ENCODE measurements at regions not wholly inside any gene's neighbourhood (a gene's known extent, or its start where the extent isn't known, plus 50 kb on each side); places are given as distances from the start of the nearest gene placed in this dataset.

DNA sequence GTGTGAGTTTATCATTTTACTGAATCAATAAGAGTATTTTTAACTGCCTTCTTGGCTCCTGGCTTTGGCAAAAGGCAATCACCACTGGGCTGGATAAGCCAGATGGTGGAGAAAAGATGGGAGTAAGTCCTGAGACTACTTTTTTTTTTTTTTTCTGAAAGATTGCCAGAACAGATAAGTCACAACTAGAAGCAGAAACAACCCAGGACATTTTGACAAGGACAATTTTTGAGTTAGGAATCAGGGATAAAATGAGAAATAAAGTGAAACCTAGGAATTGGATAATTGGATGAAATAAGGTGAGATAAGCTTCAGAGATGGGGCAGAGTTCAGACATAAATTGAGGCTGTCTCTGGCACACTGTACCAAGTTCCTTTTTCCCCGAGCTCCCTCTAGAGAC is 471.0 kb downstream of the KLHL13 start:
- Histone ChIP-seq H3K27me3 (replicated peaks; ENCODE audit: insufficient read depth, low read length) (no peaks in the 10 kb centered on the region), H3K4me2 (ENCODE audit: low read depth, low read length) (no peak overlapping the region), H3K9me3 (replicated peaks; ENCODE audit: insufficient read depth, low read length) (no peaks in the 10 kb centered on the region), H3K9ac (ENCODE audit: low read length) (no peak overlapping the region), H3K36me3 (replicated peaks; ENCODE audit: insufficient read depth, low read length) (no peaks in the 10 kb centered on the region), H3K79me2 (ENCODE audit: low read length) (no peaks in the 10 kb centered on the region), H4K20me1 (ENCODE audit: insufficient read depth, low read length) (no peaks in the 10 kb centered on the region), H3K4me1 (ENCODE audit: low read length) (no peaks in the 10 kb centered on the region), H3F3A (ENCODE audit: insufficient read depth, low read length) (no peaks in the 10 kb centered on the region), H3K27ac (ENCODE audit: low read length) (no peak overlapping the region), H2AFZ (ENCODE audit: low read length) (no peak overlapping the region), H3K9me2 (replicated peaks; ENCODE audit: insufficient read depth, low read length) (no peaks in the 10 kb centered on the region), H3K4me3 (ENCODE audit: low read length) (no peak overlapping the region)
- no peak for TF ChIP-seq EZH2 (optimal IDR thresholded peaks at IDR 0.05; ENCODE audit: low read depth, low read length)
- TF ChIP-seq EZH2phosphoT487 (IDR thresholded peaks at IDR 0.05; ENCODE audit: low read length): no peak
- TF ChIP-seq, protein P1, sequence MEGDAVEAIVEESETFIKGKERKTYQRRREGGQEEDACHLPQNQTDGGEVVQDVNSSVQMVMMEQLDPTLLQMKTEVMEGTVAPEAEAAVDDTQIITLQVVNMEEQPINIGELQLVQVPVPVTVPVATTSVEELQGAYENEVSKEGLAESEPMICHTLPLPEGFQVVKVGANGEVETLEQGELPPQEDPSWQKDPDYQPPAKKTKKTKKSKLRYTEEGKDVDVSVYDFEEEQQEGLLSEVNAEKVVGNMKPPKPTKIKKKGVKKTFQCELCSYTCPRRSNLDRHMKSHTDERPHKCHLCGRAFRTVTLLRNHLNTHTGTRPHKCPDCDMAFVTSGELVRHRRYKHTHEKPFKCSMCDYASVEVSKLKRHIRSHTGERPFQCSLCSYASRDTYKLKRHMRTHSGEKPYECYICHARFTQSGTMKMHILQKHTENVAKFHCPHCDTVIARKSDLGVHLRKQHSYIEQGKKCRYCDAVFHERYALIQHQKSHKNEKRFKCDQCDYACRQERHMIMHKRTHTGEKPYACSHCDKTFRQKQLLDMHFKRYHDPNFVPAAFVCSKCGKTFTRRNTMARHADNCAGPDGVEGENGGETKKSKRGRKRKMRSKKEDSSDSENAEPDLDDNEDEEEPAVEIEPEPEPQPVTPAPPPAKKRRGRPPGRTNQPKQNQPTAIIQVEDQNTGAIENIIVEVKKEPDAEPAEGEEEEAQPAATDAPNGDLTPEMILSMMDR (IDR thresholded peaks at IDR 0.05; ENCODE audit: low read length): no peak
- DNase-seq: no peak

DNA sequence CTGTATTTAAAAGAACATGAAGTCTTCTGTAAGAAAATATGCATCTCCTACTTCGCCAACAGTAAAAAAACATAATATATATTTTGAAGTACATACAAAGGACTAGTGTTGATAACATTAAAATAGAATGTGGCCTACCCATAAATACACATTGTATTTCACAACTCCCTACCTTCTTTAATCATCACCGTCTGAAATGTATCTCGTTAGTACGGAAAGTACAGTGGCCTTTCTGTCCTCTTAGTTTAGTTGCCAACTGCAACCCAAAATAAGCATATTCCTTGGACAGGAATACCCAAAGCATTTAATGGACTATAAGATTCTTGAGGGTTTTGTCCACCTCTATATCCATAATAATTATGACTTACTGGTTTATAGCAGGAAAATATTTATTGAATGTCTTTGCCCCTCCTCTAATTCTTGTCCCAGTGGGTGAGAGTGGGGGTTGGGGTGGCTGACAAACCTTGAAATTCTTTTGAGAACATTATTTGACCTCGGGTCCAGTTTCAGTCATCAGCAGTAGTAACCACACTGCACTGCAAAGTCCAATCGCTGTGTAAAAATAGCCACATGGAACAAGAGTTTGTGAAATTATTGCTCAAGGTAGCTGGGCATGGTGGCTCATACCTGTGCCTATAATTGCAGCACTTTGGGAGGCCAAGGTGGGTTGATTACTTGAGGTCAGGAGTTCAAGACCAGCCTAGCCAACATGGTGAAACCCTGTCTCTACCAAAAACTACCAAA is 474.5 kb downstream of the KLHL13 start:
- DNase-seq: no peak
- Histone ChIP-seq H3K4me1 (ENCODE audit: low read length) (no peaks in the 10 kb centered on the region), H3K9ac (ENCODE audit: low read length) (no peak overlapping the region), H3K9me3 (replicated peaks; ENCODE audit: insufficient read depth, low read length) (no peaks in the 10 kb centered on the region), H3K27ac (ENCODE audit: low read length) (no peak overlapping the region), H3K4me3 (ENCODE audit: low read length) (no peak overlapping the region), H3K36me3 (replicated peaks; ENCODE audit: insufficient read depth, low read length) (no peaks in the 10 kb centered on the region), H3K9me2 (replicated peaks; ENCODE audit: insufficient read depth, low read length) (no peaks in the 10 kb centered on the region), H3K4me2 (ENCODE audit: low read depth, low read length) (no peak overlapping the region), H2AFZ (ENCODE audit: low read length) (no peak overlapping the region), H4K20me1 (ENCODE audit: insufficient read depth, low read length) (no peaks in the 10 kb centered on the region), H3K79me2 (ENCODE audit: low read length) (no peaks in the 10 kb centered on the region), H3F3A (ENCODE audit: insufficient read depth, low read length) (no peaks in the 10 kb centered on the region), H3K27me3 (replicated peaks; ENCODE audit: insufficient read depth, low read length) (no peaks in the 10 kb centered on the region)
- TF ChIP-seq EZH2 (optimal IDR thresholded peaks at IDR 0.05; ENCODE audit: low read depth, low read length): no peak
- TF ChIP-seq, protein P1 (IDR thresholded peaks at IDR 0.05; ENCODE audit: low read length): no peak
- TF ChIP-seq EZH2phosphoT487 (IDR thresholded peaks at IDR 0.05; ENCODE audit: low read length): no peak

DNA sequence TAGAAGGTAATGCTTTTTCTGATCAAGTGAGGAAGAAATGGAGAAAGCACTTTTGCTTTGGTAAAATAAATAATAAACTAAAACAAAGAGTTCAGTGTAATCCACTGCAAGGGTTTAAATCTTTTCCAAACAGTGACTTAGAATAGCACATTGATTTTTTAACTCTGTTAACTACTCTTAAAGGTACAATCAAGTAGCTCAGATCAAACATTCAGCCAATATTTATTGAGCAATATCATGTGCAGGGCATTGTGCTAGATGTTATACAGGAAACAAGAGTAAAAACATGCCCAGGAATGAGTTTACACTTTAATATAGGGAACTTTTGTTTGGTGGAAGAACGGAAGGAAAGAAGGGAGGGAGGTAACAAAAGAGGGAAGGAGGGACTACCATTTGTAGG is 479.8 kb downstream of the KLHL13 start:
- TF ChIP-seq, protein P1 (IDR thresholded peaks at IDR 0.05; ENCODE audit: low read length): no peak
- TF ChIP-seq EZH2 (optimal IDR thresholded peaks at IDR 0.05; ENCODE audit: low read depth, low read length) (no peak), EZH2phosphoT487 (IDR thresholded peaks at IDR 0.05; ENCODE audit: low read length) (no peak)
- DNase-seq: no peak
- no peak overlapping the region for H3K27ac ChIP-seq (ENCODE audit: low read length)
- no peaks in the 10 kb centered on the region for H3K9me3 ChIP-seq (replicated peaks; ENCODE audit: insufficient read depth, low read length)
- H3K9ac ChIP-seq (ENCODE audit: low read length): no peak overlapping the region
- no peaks in the 10 kb centered on the region for H3K79me2 ChIP-seq (ENCODE audit: low read length)
- no peaks in the 10 kb centered on the region for H3K4me1 ChIP-seq (ENCODE audit: low read length)
- H3K4me3 ChIP-seq (ENCODE audit: low read length): no peak overlapping the region
- H3K27me3 ChIP-seq (replicated peaks; ENCODE audit: insufficient read depth, low read length): no peaks in the 10 kb centered on the region
- no peaks in the 10 kb centered on the region for H3K36me3 ChIP-seq (replicated peaks; ENCODE audit: insufficient read depth, low read length)
- no peaks in the 10 kb centered on the region for H4K20me1 ChIP-seq (ENCODE audit: insufficient read depth, low read length)
- no peaks in the 10 kb centered on the region for H3F3A ChIP-seq (ENCODE audit: insufficient read depth, low read length)
- H3K4me2 ChIP-seq (ENCODE audit: low read depth, low read length): no peak overlapping the region
- H2AFZ ChIP-seq (ENCODE audit: low read length): no peak overlapping the region
- no peaks in the 10 kb centered on the region for H3K9me2 ChIP-seq (replicated peaks; ENCODE audit: insufficient read depth, low read length)
